Hepatocyte (in vitro differentiated cells): ENCODE measurements at regions not wholly inside any gene's neighbourhood (a gene's known extent, or its start where the extent isn't known, plus 50 kb on each side); places are given as distances from the start of the nearest gene placed in this dataset.

Source experiments
- CTCF ChIP-seq: fragments of 200-600 bp; sonication (generic); IDR thresholded peaks from 2 replicates; pipeline ENCODE4 v1.5.1; 2016; ENCODE audit warnings: antibody characterized with exemption, mild to moderate bottlenecking; ENCODE audit not compliant: poor library complexity
- EZH2 ChIP-seq: fragments of 200-600 bp; sonication (generic); IDR thresholded peaks from 2 replicates; pipeline ENCODE4 v1.6.1; 2016; ENCODE audit warnings: antibody characterized with exemption, mild to moderate bottlenecking, borderline replicate concordance
- EZH2phosphoT487 ChIP-seq: fragments of 200-600 bp; sonication (generic); IDR thresholded peaks from one replicate; pipeline ENCODE4 v1.6.1; 2018; ENCODE audit warnings: antibody characterized with exemption, mild to moderate bottlenecking, low read depth, moderate library complexity; ENCODE audit not compliant: unreplicated experiment, severe bottlenecking

- TF ChIP-seq CTCF (no peak), EZH2 (no peak), EZH2phosphoT487 (no peak)
Observed at GRCh38 chr20:50344232-50345071, 153.8 kb downstream of the CEBPB start.
